ENCODE measurements at regions not wholly inside any gene's neighbourhood (a gene's known extent, or its start where the extent isn't known, plus 50 kb on each side); places are given as distances from the start of the nearest gene placed in this dataset.
"Not testable (repeated sequence)": the region's sequence is repeated elsewhere in the genome, so short reads cannot be mapped to it uniquely, and the experiment has no call there.

GRCh38 chr2:198855746-198856145, 602.0 kb downstream of the SATB2 start:
- TF ChIP-seq CTCF (IDR thresholded peaks at IDR 0.05); MXI1 (IDR thresholded peaks at IDR 0.05; ENCODE audit: low read depth, low read length); EZH2phosphoT487 (IDR thresholded peaks at IDR 0.05; ENCODE audit: borderline replicate concordance, low read depth); FOXJ3 (CRISPR knock-in tag; IDR thresholded peaks at IDR 0.05); SMC3 (IDR thresholded peaks at IDR 0.05; ENCODE audit: low read depth, low read length); RAD21 (IDR thresholded peaks at IDR 0.05; ENCODE audit: low read length); EP300 (IDR thresholded peaks at IDR 0.05; ENCODE audit: borderline replicate concordance in 1 of 2, low read depth in 1 of 2, low read length in 1 of 2): not testable (repeated sequence)
